GM06990 (cell line): ENCODE measurements at regions not wholly inside any gene's neighbourhood (a gene's known extent, or its start where the extent isn't known, plus 50 kb on each side); places are given as distances from the start of the nearest gene placed in this dataset.

Experiments used
- DNase-seq: peaks from one replicate; pipeline ENCODE4 v3.0.0-alpha.2; 2011; ENCODE audit not compliant: insufficient read length; ENCODE audit errors: extremely low read depth
- H3K27me3 ChIP-seq: replicated peaks from 2 replicates; pipeline ENCODE4 v1.6.0; 2011; ENCODE audit warnings: low read length; ENCODE audit not compliant: control insufficient read depth, insufficient read depth
- H3K36me3 ChIP-seq: 2 replicates; pipeline ENCODE4 v1.5.1; 2011; ENCODE audit warnings: low read length; ENCODE audit not compliant: control insufficient read depth, insufficient read depth
- H3K4me3 ChIP-seq: replicated peaks from 2 replicates; pipeline ENCODE4 v1.5.1; 2011; ENCODE audit warnings: low read depth, mild to moderate bottlenecking, control low read depth, low read length
- CTCF ChIP-seq: IDR thresholded peaks from 2 replicates; pipeline ENCODE4 v1.5.1; 2011; ENCODE audit warnings: low read length, control low read depth, mild to moderate bottlenecking, inconsistent platforms; ENCODE audit not compliant: insufficient read depth, poor library complexity, severe bottlenecking

GRCh38 chr3:178445139-178445538, 91.1 kb upstream of the KCNMB2 start:
- no peak overlapping the region for H3K4me3 ChIP-seq
- no peaks in the 10 kb centered on the region for H3K27me3 ChIP-seq
- H3K36me3 ChIP-seq = no peaks in the 10 kb centered on the region
- no peak for TF ChIP-seq CTCF
- no peak for DNase-seq

- H3K36me3 ChIP-seq = no peaks in the 10 kb centered on the region
- no peak for DNase-seq
- H3K4me3 ChIP-seq = no peak overlapping the region
- TF ChIP-seq CTCF = no peak
- no peaks in the 10 kb centered on the region for H3K27me3 ChIP-seq
Observed at GRCh38 chr3:178446059-178446458, 90.2 kb upstream of the KCNMB2 start.

GRCh38 chr3:178450476-178450875, 85.8 kb upstream of the KCNMB2 start:
- no peak for DNase-seq
- H3K27me3 ChIP-seq = no peaks in the 10 kb centered on the region
- no peak overlapping the region for H3K4me3 ChIP-seq
- H3K36me3 ChIP-seq = no peaks in the 10 kb centered on the region
- no peak for TF ChIP-seq CTCF

GRCh38 chr3:178451799-178452198, 84.4 kb upstream of the KCNMB2 start:
- Histone ChIP-seq H3K36me3 (no peaks in the 10 kb centered on the region), H3K4me3 (no peak overlapping the region), H3K27me3 (no peaks in the 10 kb centered on the region)
- DNase-seq = no peak
- TF ChIP-seq CTCF = peak; percentile 34

- Histone ChIP-seq H3K36me3 (no peaks in the 10 kb centered on the region), H3K4me3 (no peak overlapping the region), H3K27me3 (no peaks in the 10 kb centered on the region)
- no peak for TF ChIP-seq CTCF
- no peak for DNase-seq
Observed at GRCh38 chr3:178454726-178455125, 81.5 kb upstream of the KCNMB2 start.

GRCh38 chr3:178455226-178455625, 81.0 kb upstream of the KCNMB2 start:
- TF ChIP-seq CTCF = no peak
- Histone ChIP-seq H3K27me3 (no peaks in the 10 kb centered on the region), H3K4me3 (no peak overlapping the region), H3K36me3 (no peaks in the 10 kb centered on the region)
- DNase-seq = no peak
